Spleen (tissue), 7 donors: ENCODE measurements at regions not wholly inside any gene's neighbourhood (a gene's known extent, or its start where the extent isn't known, plus 50 kb on each side); places are given as distances from the start of the nearest gene placed in this dataset.

ENCODE experiments used
- CTCF ChIP-seq, 11 experiments: fragments of 200-600 bp in 7 of 11; fragments of 450-650 bp in 4 of 11; sonication (generic) in 4 of 11; IDR thresholded peaks in 8 of 11; conservative IDR thresholded peaks in 3 of 11; 1 replicate in 7 of 11; 2 replicates in 4 of 11; pipeline versions ENCODE4 v1.4.0 to v1.8.0; 2016 to 2021; ENCODE audit warnings: antibody characterized with exemption in 11 of 11, inconsistent platforms in 4 of 11, mild to moderate bottlenecking in 1 of 11
- POLR2A ChIP-seq, 3 donors: fragments of 450-650 bp; IDR thresholded peaks; one replicate each; pipeline ENCODE4 v1.5.1; 2017; ENCODE audit warnings: antibody characterized with exemption in 3 of 3, mild to moderate bottlenecking in 1 of 3
- donor health status: DM: no; HTN: no; CAD: no; lungs with moderate emphysema.
- donor health status: DM: no; HTN: no; CAD: no.
- donor health status: DM: no; HTN: no; CAD: no.

- no peak for TF ChIP-seq CTCF (IDR thresholded peaks at IDR 0.05 in 8 of 11, conservative IDR thresholded peaks at IDR 0.05 in 3 of 11)
- no peak for TF ChIP-seq POLR2A (IDR thresholded peaks at IDR 0.05)
Measured at GRCh38 chr3:161602918-161603317, 106.3 kb downstream of the OTOL1 start.
